Caco-2 (cell line): ENCODE measurements at regions not wholly inside any gene's neighbourhood (a gene's known extent, or its start where the extent isn't known, plus 50 kb on each side); places are given as distances from the start of the nearest gene placed in this dataset.

ENCODE experiments used
- BruUV-seq: library from RNA; stranded (reverse); fragments of 400-500 nt; replicated peaks from 2 replicates; lab custom pipeline; 2021; lab: Mats Ljungman, UMichigan
- CTCF ChIA-PET: fragments of 300-600 bp; sonication (Branson Sonifier 250); formaldehyde crosslinking; loops from one replicate; lab custom pipeline; 2022; ENCODE audit warnings: antibody characterized with exemption; lab: Charles Lee
- POLR2A ChIA-PET: fragments of 300-600 bp; sonication (Branson Sonifier 250); formaldehyde crosslinking; loops from one replicate; lab custom pipeline; 2022; ENCODE audit warnings: antibody characterized with exemption; lab: Charles Lee
- DNase-seq, 2 experiments: peaks; one replicate each; pipeline versions ENCODE4 v3.0.0 to v3.0.0-alpha.2; 2020 to 2022
- H3K27me3 ChIP-seq: replicated peaks from 2 replicates; pipeline ENCODE4 v1.6.0; 2011; ENCODE audit warnings: low read length; ENCODE audit not compliant: control insufficient read depth, insufficient read depth
- H3K36me3 ChIP-seq: 2 replicates; pipeline ENCODE4 v1.5.1; 2011; ENCODE audit warnings: low read length; ENCODE audit not compliant: control insufficient read depth, insufficient read depth
- H3K4me1 ChIP-seq: fragments of 250-450 bp; sonication (Bioruptor Pico); 2 replicates; pipeline ENCODE4 v1.5.1; 2020; ENCODE audit warnings: mild to moderate bottlenecking
- H3K4me3 ChIP-seq: 2 replicates; pipeline ENCODE4 v1.5.1; 2011; ENCODE audit warnings: low read depth, mild to moderate bottlenecking, control low read depth, low read length
- H3K9me3 ChIP-seq: fragments of 250-450 bp; sonication (Bioruptor Pico); 2 replicates; pipeline ENCODE4 v1.5.1; 2020; ENCODE audit warnings: mild to moderate bottlenecking, moderate library complexity
- H3K27ac Mint-ChIP-seq: one replicate; pipeline ENCODE4 v1.8.0; 2022; ENCODE audit warnings: mixed read lengths; ENCODE audit not compliant: unreplicated experiment
- H3K27me3 Mint-ChIP-seq: one replicate; pipeline ENCODE4 v1.8.0; 2022; ENCODE audit warnings: mixed read lengths; ENCODE audit not compliant: insufficient read depth, unreplicated experiment
- H3K36me3 Mint-ChIP-seq: one replicate; pipeline ENCODE4 v1.8.0; 2022; ENCODE audit warnings: mild to moderate bottlenecking, mixed read lengths; ENCODE audit not compliant: insufficient read depth, unreplicated experiment
- H3K4me1 Mint-ChIP-seq: one replicate; pipeline ENCODE4 v1.8.0; 2022; ENCODE audit warnings: low read depth, mixed read lengths; ENCODE audit not compliant: unreplicated experiment
- H3K4me3 Mint-ChIP-seq: one replicate; pipeline ENCODE4 v1.8.0; 2022; ENCODE audit warnings: mild to moderate bottlenecking, moderate library complexity, mixed read lengths; ENCODE audit not compliant: unreplicated experiment
- H3K9me3 Mint-ChIP-seq: one replicate; pipeline ENCODE4 v1.8.0; 2022; ENCODE audit warnings: mixed read lengths; ENCODE audit not compliant: unreplicated experiment
- intact Hi-C: fragments of 100-400 bp; cut with micrococcal nuclease; formaldehyde crosslinking; loops from one replicate; pipeline ENCODE4 v1.10.0; 2022; ENCODE audit not compliant: unreplicated experiment
- TF ChIP-seq, protein P1 (sequence below), 2 experiments: fragments of 200-600 bp in 1 of 2; IDR thresholded peaks; 1 replicate in 1 of 2; 2 replicates in 1 of 2; pipeline versions ENCODE4 v1.5.1 to v1.8.0; 2011 to 2022; ENCODE audit warnings: antibody characterized with exemption in 1 of 2, control low read depth in 1 of 2, inconsistent platforms in 1 of 2, low read depth in 1 of 2, low read length in 1 of 2, mild to moderate bottlenecking in 1 of 2, moderate library complexity in 1 of 2; ENCODE audit not compliant: insufficient read depth in 1 of 2, severe bottlenecking in 1 of 2, unreplicated experiment in 1 of 2

DNA sequence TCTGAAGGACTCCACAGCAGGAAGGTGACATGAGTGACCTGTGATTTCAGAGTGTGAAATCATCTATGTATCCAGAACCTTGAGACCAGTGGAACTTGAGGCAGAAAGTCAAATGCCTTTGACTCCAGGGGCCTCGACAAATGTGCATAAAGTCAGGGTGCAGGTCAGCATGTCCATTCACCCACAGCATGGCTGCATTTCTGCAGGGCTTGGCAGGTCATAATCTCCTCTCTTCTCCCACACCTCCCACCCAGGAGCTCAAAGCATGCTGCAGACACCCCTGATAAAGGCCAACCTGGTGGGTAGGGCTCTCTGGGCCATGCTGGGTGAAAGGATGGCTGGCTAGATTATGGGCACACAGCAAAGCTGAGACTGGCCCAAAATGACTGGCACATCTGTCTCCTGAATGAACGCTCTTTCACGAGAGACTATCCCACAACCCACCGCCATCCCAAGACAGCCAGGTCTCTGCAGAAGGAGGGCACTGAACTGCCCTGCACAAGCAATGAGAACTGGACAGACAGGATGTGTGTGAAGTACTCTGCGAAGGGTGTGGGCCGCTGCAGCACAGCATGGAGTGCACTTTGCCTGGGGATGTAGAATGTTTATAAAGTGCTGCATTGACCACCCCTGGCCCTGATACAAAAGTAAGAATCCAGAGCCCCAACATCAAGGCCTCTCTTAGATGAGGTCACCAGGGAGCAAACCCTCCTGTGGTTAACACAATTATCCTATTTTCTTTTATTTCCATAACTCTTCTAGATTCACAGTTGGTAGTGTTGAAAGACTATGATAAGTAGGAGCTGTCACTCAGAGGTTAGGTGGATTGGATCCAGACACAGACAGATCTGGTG lies 78.2 kb upstream of the NXT1 start:
- BruUV-seq = no TSS peak
- Histone ChIP-seq H3K9me3 (peaks cover 39% of the 10 kb centered on the region), H3K27me3 (no peaks in the 10 kb centered on the region), H3K4me3 (no peak overlapping the region), H3K4me1 (peaks cover 24% of the 10 kb centered on the region), H3K36me3 (no peaks in the 10 kb centered on the region; the same call in 1 of the 2 replicates)
- TF ChIP-seq, protein P1, sequence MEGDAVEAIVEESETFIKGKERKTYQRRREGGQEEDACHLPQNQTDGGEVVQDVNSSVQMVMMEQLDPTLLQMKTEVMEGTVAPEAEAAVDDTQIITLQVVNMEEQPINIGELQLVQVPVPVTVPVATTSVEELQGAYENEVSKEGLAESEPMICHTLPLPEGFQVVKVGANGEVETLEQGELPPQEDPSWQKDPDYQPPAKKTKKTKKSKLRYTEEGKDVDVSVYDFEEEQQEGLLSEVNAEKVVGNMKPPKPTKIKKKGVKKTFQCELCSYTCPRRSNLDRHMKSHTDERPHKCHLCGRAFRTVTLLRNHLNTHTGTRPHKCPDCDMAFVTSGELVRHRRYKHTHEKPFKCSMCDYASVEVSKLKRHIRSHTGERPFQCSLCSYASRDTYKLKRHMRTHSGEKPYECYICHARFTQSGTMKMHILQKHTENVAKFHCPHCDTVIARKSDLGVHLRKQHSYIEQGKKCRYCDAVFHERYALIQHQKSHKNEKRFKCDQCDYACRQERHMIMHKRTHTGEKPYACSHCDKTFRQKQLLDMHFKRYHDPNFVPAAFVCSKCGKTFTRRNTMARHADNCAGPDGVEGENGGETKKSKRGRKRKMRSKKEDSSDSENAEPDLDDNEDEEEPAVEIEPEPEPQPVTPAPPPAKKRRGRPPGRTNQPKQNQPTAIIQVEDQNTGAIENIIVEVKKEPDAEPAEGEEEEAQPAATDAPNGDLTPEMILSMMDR (IDR thresholded peaks at IDR 0.05; ENCODE audit: insufficient read depth in 1 of 2, low read depth in 1 of 2, low read length in 1 of 2, severe bottlenecking in 1 of 2, unreplicated experiment in 1 of 2) = no peak
- peaks cover 19% of the 10 kb centered on the region for H3K36me3 Mint-ChIP-seq
- no peak for DNase-seq
- ChIA-PET POLR2A (no interaction called here), CTCF (no interaction called here)
- no peaks in the 10 kb centered on the region for H3K4me1 Mint-ChIP-seq
- no peaks in the 10 kb centered on the region for H3K27me3 Mint-ChIP-seq
- H3K4me3 Mint-ChIP-seq = no peak overlapping the region
- no peak overlapping the region for H3K27ac Mint-ChIP-seq
- intact Hi-C loops = no loop called here
- H3K9me3 Mint-ChIP-seq = peaks cover 40% of the 10 kb centered on the region

DNA sequence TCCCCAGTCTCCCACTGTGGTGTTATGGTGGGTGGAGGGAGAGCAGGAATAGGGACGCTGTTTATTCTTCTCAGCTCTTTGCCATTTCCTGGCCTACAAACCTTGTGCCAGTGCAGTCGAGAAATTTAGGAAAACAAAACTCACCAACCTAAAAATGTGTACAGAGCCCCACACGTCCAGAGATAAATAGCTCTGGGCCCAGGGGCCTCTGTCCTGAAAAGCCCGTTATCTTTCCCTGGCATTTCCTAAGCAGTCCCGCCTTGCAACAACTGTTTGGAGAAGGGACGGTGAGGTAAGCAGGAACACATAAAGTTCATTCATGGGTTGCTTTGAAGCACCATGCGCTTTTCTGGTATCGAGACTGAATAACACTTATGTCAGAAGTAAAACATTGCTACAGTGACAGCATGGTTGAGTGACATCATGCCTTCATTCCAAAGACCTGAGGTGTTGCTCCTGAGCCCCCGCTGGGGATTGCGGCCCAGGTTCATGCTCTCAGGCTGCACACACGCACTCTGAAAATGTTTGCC lies 80.1 kb upstream of the NXT1 start:
- CTCF ChIA-PET = no interaction called here
- H3K4me1 Mint-ChIP-seq = no peaks in the 10 kb centered on the region
- Histone ChIP-seq H3K36me3 (no peaks in the 10 kb centered on the region; the same call in 1 of the 2 replicates), H3K9me3 (peaks cover 55% of the 10 kb centered on the region), H3K27me3 (no peaks in the 10 kb centered on the region), H3K4me3 (no peak overlapping the region), H3K4me1 (peaks cover 24% of the 10 kb centered on the region)
- no peak for DNase-seq
- H3K36me3 Mint-ChIP-seq = peaks cover 19% of the 10 kb centered on the region
- peak overlapping the region; percentile 72 for H3K27ac Mint-ChIP-seq
- intact Hi-C loops = no loop called here
- H3K4me3 Mint-ChIP-seq = no peak overlapping the region
- H3K27me3 Mint-ChIP-seq = no peaks in the 10 kb centered on the region
- no TSS peak for BruUV-seq
- POLR2A ChIA-PET = no interaction called here
- peaks cover 40% of the 10 kb centered on the region for H3K9me3 Mint-ChIP-seq
- TF ChIP-seq, protein P1 (IDR thresholded peaks at IDR 0.05; ENCODE audit: insufficient read depth in 1 of 2, low read depth in 1 of 2, low read length in 1 of 2, severe bottlenecking in 1 of 2, unreplicated experiment in 1 of 2) = no peak

GRCh38 chr20:23269954-23270353 lies 80.6 kb upstream of the NXT1 start:
- BruUV-seq = no TSS peak
- no peak overlapping the region for H3K4me3 ChIP-seq
- CTCF ChIA-PET = no interaction called here
- Mint-ChIP-seq H3K27ac (peak overlapping the region; percentile 72), H3K4me3 (no peak overlapping the region), H3K9me3 (peaks cover 40% of the 10 kb centered on the region), H3K27me3 (no peaks in the 10 kb centered on the region), H3K36me3 (peaks cover 19% of the 10 kb centered on the region), H3K4me1 (no peaks in the 10 kb centered on the region)
- DNase-seq = no peak
- POLR2A ChIA-PET = no interaction called here
- no peaks in the 10 kb centered on the region; the same call in 1 of the 2 replicates for H3K36me3 ChIP-seq
- H3K4me1 ChIP-seq = peaks cover 24% of the 10 kb centered on the region
- intact Hi-C loops = no loop called here
- no peaks in the 10 kb centered on the region for H3K27me3 ChIP-seq
- TF ChIP-seq, protein P1 (IDR thresholded peaks at IDR 0.05; ENCODE audit: insufficient read depth in 1 of 2, low read depth in 1 of 2, low read length in 1 of 2, severe bottlenecking in 1 of 2, unreplicated experiment in 1 of 2) = no peak
- H3K9me3 ChIP-seq = peaks cover 55% of the 10 kb centered on the region
